HG03439 (cell line): ENCODE measurements at regions not wholly inside any gene's neighbourhood (a gene's known extent, or its start where the extent isn't known, plus 50 kb on each side); places are given as distances from the start of the nearest gene placed in this dataset.

ENCODE experiments used
- ATAC-seq: cut with Tn5 transposase; IDR thresholded peaks from one replicate; pipeline ENCODE4 v1.9.1; 2021; ENCODE audit warnings: mild to moderate bottlenecking, moderate library complexity; ENCODE audit not compliant: unreplicated experiment

- no peak for ATAC-seq
Observed at GRCh38 chr2:59012234-59012633, 771.1 kb upstream of the FANCL start.

GRCh38 chr2:59008950-59009349 is 767.8 kb upstream of the FANCL start:
- no peak for ATAC-seq

DNA sequence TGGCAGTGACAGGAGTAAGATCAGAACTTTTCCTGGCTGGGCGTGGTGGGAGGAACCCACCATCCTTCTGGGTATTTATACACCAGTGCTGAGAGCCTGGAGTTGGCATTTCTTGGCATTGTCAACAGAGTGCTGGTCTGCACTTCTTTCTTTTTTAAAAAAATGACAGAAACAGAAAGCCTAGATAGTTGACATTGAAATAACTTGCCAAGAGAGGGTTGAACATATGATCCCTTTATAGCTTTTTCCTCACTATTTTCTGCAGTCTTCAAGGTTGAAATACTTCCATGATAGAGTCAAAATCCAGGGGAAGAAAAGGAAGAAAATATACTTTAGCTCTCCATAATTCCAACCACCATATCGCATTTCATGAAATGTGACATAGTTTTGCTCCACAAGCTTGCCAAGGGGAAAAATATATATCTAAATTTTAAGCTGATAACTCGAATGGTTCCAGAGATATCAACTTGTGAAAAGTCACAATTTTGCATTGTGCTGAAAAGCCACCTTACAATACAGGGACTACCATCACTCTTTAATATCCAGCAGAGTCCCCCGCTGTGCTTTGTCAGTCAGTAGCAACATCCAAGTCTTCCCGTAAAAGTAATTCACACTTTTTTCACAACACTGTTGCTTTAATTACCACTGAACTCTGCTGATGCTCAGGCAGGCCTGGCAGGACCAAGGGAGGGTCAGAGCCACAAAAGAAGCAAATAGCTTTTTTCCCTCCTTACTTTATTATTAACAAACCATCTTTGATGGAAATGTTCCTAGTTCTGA is 764.9 kb upstream of the FANCL start:
- ATAC-seq = no peak

- no peak for ATAC-seq
Observed at GRCh38 chr2:59004621-59005020, 763.5 kb upstream of the FANCL start.

DNA sequence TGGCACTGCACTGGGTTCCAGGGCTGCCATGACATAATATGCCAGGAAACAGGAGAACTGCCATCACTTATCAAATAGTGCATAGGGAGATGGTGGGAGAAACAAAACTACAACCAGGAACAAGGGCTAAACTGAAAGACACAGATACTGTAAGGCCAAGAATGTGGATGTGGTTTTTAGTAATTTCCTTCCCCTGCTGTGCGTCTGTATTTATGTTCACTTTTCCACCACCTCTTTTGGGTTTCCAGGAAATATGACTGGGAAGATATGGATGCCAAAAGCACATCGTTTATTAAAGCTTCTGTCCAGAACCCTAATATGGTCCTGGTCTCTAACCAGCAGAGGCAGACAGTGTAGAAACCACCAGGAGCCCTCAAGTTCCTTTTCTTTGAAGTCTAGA is 759.7 kb upstream of the FANCL start:
- no peak for ATAC-seq

DNA sequence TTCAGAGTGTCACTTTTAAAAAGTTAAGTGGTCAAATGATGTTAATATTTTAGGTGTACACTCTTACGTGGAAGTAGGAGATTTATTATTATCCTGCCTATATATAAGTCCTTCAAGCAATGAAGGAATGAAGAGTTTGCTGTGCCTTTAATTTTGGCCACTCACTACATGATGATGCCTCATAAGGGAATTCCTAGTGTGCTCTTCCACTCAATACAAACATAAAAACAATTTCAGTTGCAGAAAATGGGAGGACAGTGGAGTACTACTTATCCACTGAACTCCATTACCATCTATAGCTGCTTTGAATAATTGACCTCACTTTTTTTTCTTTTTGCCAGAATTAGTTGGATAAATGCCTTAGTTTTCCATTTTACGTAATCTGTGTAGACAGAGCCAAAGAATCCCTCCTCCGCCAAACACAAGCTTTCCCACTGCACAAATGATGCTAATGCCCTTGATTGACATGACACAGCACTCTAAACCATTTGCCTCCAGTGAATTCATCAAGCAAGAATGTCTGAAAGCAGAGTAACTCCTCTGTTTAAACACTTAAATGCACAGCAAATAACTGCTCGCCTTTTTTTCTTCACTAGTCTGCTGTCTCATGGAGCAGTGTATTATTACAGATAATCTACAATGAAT is 751.1 kb upstream of the FANCL start:
- ATAC-seq = no peak

DNA sequence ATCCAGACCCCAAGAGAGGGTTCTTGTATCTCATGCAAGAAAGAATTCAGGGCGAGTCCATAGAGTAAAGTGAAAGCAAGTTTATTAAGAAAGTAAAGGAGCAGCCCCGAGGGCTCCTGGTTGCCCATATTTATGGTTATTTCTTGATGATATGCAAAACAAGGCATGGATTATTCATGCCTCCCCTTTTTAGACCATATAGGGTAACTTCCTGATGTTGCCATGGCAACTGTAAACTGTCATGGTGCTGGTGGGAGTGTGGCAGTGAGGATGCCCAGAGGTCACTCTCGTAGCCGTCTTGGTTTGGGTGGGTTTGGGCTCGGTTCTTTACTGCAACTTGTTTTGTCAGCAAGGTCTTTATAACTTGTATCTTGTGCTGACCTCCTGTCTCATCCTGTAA is 750.2 kb upstream of the FANCL start:
- ATAC-seq = no peak

DNA sequence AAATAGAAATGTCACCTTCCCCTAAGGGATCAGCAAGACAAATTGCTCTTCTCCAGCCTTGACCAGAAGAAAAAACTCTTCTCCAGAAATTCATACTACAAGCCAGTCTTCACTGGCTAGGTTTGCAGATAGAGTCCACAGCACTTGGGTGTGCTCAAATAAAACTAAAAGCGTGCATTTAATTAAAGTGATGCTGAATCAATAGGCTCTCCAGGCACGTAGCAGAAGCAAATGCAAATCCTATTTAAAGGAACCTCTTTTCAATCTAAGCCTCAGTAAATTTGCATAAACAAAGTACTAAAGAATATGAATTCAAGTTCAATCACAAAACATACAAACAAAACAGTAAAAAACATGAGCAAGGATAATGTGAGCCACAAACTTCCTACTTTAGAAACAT is 744.4 kb upstream of the FANCL start:
- no peak for ATAC-seq

DNA sequence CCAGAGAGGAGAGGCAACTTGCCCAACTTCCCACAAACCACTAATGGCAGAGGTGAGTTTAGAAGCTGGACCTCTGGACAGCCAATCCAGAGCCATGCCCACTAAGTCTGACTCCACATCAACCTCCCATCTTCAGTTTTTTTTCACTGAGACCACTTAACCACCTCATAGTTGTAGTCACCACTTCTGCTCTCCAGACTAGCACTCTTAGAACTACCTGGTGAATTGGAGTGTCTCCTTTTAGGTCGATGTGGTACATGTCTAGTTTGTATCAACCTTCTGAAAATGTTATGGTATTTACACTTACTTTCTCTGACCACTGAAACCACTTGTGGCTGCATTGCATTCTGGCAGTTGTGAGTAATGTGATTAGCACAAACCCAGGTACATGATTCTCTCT is 743.6 kb upstream of the FANCL start:
- ATAC-seq = no peak

DNA sequence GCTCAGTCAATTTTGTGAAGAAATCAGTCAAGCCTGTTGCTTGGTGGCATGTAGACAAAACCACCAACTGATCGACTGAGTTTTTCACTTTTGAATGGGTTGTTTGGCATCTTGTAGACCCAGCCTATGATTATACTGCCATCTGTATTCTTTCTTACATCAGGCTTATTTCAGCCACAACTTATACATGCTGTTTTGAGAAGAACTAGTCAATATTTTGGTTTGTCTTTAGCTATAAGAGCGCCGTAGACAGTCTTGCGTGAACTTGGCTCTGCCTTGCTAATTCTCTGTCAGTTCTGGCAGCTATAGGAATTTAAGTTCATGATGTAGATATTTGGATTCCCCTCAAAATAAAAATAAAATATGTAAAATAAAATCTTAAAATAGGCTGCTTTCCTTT is 742.0 kb upstream of the FANCL start:
- ATAC-seq = no peak

GRCh38 chr2:58981237-58981636 is 740.1 kb upstream of the FANCL start:
- ATAC-seq = no peak

DNA sequence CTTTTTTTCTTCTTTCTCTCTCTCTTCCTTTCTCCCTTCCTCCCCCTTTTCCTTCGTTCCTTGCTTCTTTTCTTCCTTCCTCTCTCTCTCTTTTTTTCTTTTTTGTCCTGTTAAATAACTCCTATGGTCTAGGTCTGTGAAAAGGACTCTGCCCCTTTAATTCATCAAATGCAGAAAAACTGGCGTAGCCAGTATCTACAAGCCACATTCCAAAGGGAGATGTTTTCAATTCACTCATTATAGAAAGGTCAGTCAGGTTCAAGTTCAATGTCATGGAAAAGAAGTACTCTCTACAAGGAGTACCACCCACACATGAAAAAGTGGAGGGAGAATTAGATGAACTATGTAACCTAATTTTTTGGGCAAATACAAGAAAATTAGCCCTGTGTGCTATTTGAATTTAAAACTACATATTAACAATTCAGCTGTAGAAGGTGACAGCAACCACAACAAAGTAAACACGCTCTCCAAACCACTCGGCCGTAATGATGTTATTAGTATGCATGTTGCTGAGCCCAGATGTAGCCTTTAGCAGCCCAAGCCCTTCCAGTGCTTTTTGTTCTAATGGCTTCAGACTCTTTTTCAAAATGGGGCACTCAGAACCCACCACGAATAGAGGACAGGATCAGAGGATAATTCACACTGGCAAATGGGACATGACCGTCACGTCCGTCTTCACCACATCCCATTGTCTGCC is 735.4 kb upstream of the FANCL start:
- no peak for ATAC-seq

DNA sequence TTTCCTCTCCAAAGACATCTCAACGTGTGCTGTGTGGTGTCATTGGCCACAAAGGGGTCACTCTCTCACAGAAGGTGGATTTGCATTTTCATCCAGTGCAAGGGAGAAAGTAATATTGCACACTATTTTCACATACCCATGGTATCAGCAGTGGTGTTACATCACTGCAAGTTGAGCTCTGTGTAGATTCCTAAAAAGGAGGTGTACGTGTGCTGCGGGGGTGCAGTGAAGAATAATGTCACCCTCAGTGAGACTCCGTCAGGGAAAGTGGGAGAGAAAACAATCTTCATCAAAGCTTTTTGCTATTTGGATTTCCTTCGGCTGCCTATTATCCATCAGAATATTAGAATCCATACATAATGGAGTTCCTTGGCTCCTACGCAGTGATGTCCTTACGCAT is 733.8 kb upstream of the FANCL start:
- no peak for ATAC-seq

DNA sequence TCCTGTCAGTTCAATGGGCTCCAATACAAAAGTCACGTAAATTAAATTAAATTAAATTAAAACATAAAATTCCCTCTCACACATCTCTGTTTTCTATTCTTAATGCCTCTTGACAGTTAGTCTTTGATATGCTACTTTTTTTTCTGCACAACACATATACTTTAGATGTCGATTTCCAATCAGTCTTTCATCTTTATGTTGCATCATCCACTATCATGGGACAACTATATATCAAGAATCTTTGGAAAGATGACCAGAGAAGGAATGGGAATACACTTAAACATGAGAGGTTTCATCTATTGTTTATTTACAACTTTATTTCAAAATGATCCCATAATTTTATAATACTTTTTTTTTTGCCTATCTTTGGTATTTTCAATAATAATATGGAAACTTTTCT is 733.3 kb upstream of the FANCL start:
- ATAC-seq = no peak

GRCh38 chr2:58973811-58974281 is 732.7 kb upstream of the FANCL start:
- ATAC-seq = no peak

- no peak for ATAC-seq
Observed at GRCh38 chr2:58972737-58973136, 731.6 kb upstream of the FANCL start.

DNA sequence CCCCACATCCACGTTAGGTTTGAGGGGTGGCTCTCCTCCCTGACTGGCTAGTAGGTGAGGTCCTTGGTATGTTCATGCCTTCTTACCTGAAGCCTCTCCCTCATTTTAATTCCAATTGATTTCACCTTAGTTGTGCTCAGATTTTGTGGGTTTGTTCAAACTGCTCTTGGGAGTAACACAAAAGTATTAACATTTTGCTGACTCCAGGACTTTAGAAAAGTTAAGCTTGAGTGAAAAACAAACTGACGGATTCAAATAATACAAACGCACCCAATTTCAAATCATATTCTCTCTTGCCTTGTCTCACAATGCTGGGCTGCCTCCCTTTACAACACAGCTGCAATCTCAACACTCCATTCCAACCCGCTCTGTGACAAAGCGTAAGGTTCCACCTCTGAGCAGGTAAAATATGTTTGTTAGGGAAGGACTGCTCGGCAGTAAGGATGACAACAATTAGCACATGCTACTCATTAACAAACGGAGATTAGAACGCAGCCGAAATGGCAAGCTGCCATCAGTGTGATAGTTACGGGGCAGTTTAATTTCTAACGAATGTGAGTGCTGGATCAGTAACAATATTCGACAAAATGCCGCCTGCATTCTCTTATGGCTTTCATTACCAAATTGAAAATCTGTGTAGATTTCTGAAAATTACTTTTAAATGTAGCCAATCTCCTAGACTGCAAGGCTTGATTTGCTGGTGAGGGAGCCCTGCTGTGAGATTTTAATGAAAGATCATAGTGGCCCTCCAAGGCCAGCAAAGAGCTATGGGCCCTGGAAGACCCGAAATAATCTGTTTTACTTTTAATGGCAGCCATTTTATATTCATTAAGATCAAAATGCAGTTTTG is 730.6 kb upstream of the FANCL start:
- no peak for ATAC-seq

- ATAC-seq = no peak
Observed at GRCh38 chr2:58970365-58970764, 729.2 kb upstream of the FANCL start.

DNA sequence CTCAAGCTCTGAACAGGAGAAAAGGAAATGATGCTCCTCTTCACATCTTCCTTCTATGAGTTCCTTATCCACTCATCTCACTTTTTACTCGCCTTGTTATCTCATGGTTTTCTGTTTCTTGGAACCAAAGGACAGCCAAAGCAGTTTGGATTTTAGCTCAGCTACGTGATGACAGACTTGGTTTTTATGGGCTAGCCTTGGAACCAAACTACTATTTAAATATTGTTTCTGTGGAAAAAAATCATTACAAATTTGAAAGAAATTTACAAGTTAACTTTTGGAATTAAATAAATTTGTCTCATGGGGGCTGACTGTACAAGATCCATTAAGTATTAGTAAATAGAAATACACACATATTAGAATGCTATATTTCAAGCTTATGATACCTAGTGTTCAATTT is 727.8 kb upstream of the FANCL start:
- ATAC-seq = no peak

GRCh38 chr2:58967736-58968135 is 726.6 kb upstream of the FANCL start:
- no peak for ATAC-seq

- no peak for ATAC-seq
Observed at GRCh38 chr2:58965602-58966001, 724.5 kb upstream of the FANCL start.
